Right kidney (tissue), 1 donor: ENCODE measurements at regions not wholly inside any gene's neighbourhood (a gene's known extent, or its start where the extent isn't known, plus 50 kb on each side); places are given as distances from the start of the nearest gene placed in this dataset.

Experiments used
- DNase-seq: peaks from one replicate; pipeline ENCODE4 v3.0.0-alpha.2; 2016

- DNase-seq: no peak
These were observed 2073.2 kb upstream of the TENM3 start for GRCh38 chr4:180169966-180170365.

- no peak for DNase-seq
These were observed 2064.1 kb upstream of the TENM3 start for GRCh38 chr4:180179146-180179545.

GRCh38 chr4:180189666-180190065, 2053.5 kb upstream of the TENM3 start:
- no peak for DNase-seq

- no peak for DNase-seq
These were observed 2052.8 kb upstream of the TENM3 start for GRCh38 chr4:180190382-180190781.

- DNase-seq: no peak
These were observed 2045.7 kb upstream of the TENM3 start for GRCh38 chr4:180197471-180197870.

- no peak for DNase-seq
These were observed 2039.9 kb upstream of the TENM3 start for GRCh38 chr4:180203349-180203748.

GRCh38 chr4:180205276-180205675, 2037.9 kb upstream of the TENM3 start:
- DNase-seq: no peak

- no peak for DNase-seq
These were observed 2035.3 kb upstream of the TENM3 start for GRCh38 chr4:180207921-180208320.

GRCh38 chr4:180217070-180217469, 2026.1 kb upstream of the TENM3 start:
- DNase-seq: no peak

GRCh38 chr4:180219080-180219479, 2024.1 kb upstream of the TENM3 start:
- no peak for DNase-seq

- DNase-seq: no peak
These were observed 2017.2 kb upstream of the TENM3 start for GRCh38 chr4:180225977-180226376.

- no peak for DNase-seq
These were observed 2008.5 kb upstream of the TENM3 start for GRCh38 chr4:180234730-180235129.

- no peak for DNase-seq
These were observed 2002.5 kb upstream of the TENM3 start for GRCh38 chr4:180240670-180241069.

GRCh38 chr4:180253419-180253818, 1989.8 kb upstream of the TENM3 start:
- DNase-seq: no peak

- no peak for DNase-seq
These were observed 1981.9 kb upstream of the TENM3 start for GRCh38 chr4:180261346-180261745.

GRCh38 chr4:180280076-180280475, 1963.1 kb upstream of the TENM3 start:
- no peak for DNase-seq

GRCh38 chr4:180280726-180281297, 1962.4 kb upstream of the TENM3 start:
- DNase-seq: no peak

- no peak for DNase-seq
These were observed 1961.5 kb upstream of the TENM3 start for GRCh38 chr4:180281724-180282123.

GRCh38 chr4:180284267-180284666, 1958.9 kb upstream of the TENM3 start:
- DNase-seq: no peak

- no peak for DNase-seq
These were observed 1957.4 kb upstream of the TENM3 start for GRCh38 chr4:180285796-180286195.

GRCh38 chr4:180292339-180292738, 1950.9 kb upstream of the TENM3 start:
- DNase-seq: no peak

- no peak for DNase-seq
These were observed 1947.1 kb upstream of the TENM3 start for GRCh38 chr4:180296036-180296599.

- DNase-seq: no peak
These were observed 1938.9 kb upstream of the TENM3 start for GRCh38 chr4:180304321-180304720.

GRCh38 chr4:180310616-180311015, 1932.6 kb upstream of the TENM3 start:
- no peak for DNase-seq

- no peak for DNase-seq
These were observed 1928.2 kb upstream of the TENM3 start for GRCh38 chr4:180314972-180315371.
